Mucosa of descending colon (tissue), 3 donors: ENCODE measurements at regions not wholly inside any gene's neighbourhood (a gene's known extent, or its start where the extent isn't known, plus 50 kb on each side); places are given as distances from the start of the nearest gene placed in this dataset.

Experiments
- ATAC-seq: fragments of 200-7000 bp; cut with Tn5 transposase; one replicate; pipeline ENCODE4 v1.9.1; 2020; ENCODE audit warnings: mild to moderate bottlenecking, moderate library complexity
- DNase-seq, 3 donors: peaks; one replicate each; pipeline ENCODE4 v3.0.0-alpha.2; 2020
- H3K36me3 ChIP-seq: fragments of 200-600 bp; one replicate; pipeline ENCODE4 v1.8.0; 2021; ENCODE audit warnings: low read depth, mild to moderate bottlenecking
- H3K4me1 ChIP-seq: fragments of 200-600 bp; one replicate; pipeline ENCODE4 v1.8.0; 2021; ENCODE audit warnings: low read depth, mild to moderate bottlenecking
- H3K4me3 ChIP-seq: fragments of 200-600 bp; one replicate; pipeline ENCODE4 v1.8.0; 2021; ENCODE audit warnings: mild to moderate bottlenecking
- H3K9me3 ChIP-seq: fragments of 200-600 bp; one replicate; pipeline ENCODE4 v1.8.0; 2021; ENCODE audit warnings: mild to moderate bottlenecking
- CTCF ChIP-seq: fragments of 200-600 bp; IDR thresholded peaks from one replicate; pipeline ENCODE4 v1.8.0; 2022; ENCODE audit warnings: antibody characterized with exemption, mild to moderate bottlenecking
- intact Hi-C, 2 donors: fragments of 100-400 bp; cut with DNase I in 1 of 2; cut with micrococcal nuclease in 1 of 2; formaldehyde crosslinking; loops; one replicate each; pipeline versions ENCODE4 v1.11.0 to v1.11.1; 2022; cut with DNase I, micrococcal nuclease
- donor health status: DM: no; HTN: no; CAD: no; lungs with moderate emphysema.
- donor health status: DM: no; HTN: no; CAD: no.
- donor health status: DM: no; HTN: yes; CAD: no.

- Histone ChIP-seq H3K36me3 (no peaks in the 10 kb centered on the region), H3K4me3 (no peak overlapping the region), H3K4me1 (no peaks in the 10 kb centered on the region), H3K9me3 (no peaks in the 10 kb centered on the region)
- intact Hi-C loops, result no loop called here
- ATAC-seq (peak; percentile 76), DNase-seq (peak in 2 of 3 donors; percentile 29 to 52)
- TF ChIP-seq CTCF, result peak; percentile 63
These were observed 1253.7 kb upstream of the CDH8 start for GRCh38 chr16:63289834-63290460.

GRCh38 chr16:63287401-63287800, 1251.2 kb upstream of the CDH8 start:
- TF ChIP-seq CTCF, result no peak
- intact Hi-C loops, result no loop called here
- ATAC-seq, result no peak
- H3K36me3 ChIP-seq, result no peaks in the 10 kb centered on the region
- no peaks in the 10 kb centered on the region for H3K4me1 ChIP-seq
- no peak overlapping the region for H3K4me3 ChIP-seq
- H3K9me3 ChIP-seq, result no peaks in the 10 kb centered on the region
- no peak for DNase-seq

GRCh38 chr16:63283721-63284120, 1247.5 kb upstream of the CDH8 start:
- Histone ChIP-seq H3K36me3 (no peaks in the 10 kb centered on the region), H3K9me3 (no peaks in the 10 kb centered on the region), H3K4me1 (no peaks in the 10 kb centered on the region), H3K4me3 (no peak overlapping the region)
- intact Hi-C loops, result no loop called here
- DNase-seq (no peak), ATAC-seq (no peak)
- TF ChIP-seq CTCF, result no peak

GRCh38 chr16:63244631-63245030, 1208.4 kb upstream of the CDH8 start:
- no peaks in the 10 kb centered on the region for H3K4me1 ChIP-seq
- H3K9me3 ChIP-seq, result no peaks in the 10 kb centered on the region
- TF ChIP-seq CTCF, result no peak
- H3K4me3 ChIP-seq, result no peak overlapping the region
- H3K36me3 ChIP-seq, result no peaks in the 10 kb centered on the region
- intact Hi-C loops, result no loop called here
- no peak for DNase-seq
- no peak for ATAC-seq

- no peak for ATAC-seq
These were observed 1205.3 kb upstream of the CDH8 start for GRCh38 chr16:63241497-63242028.

More at GRCh38 chr16:63241497-63242028, 1205.3 kb upstream of the CDH8 start:
- TF ChIP-seq CTCF, result no peak
- Histone ChIP-seq H3K36me3 (no peaks in the 10 kb centered on the region), H3K4me3 (no peak overlapping the region), H3K9me3 (no peaks in the 10 kb centered on the region), H3K4me1 (no peaks in the 10 kb centered on the region)
- intact Hi-C loops, result no loop called here
- DNase-seq, result no peak
